OCI-M2 (cell line): ENCODE measurements at regions not wholly inside any gene's neighbourhood (a gene's known extent, or its start where the extent isn't known, plus 50 kb on each side); places are given as distances from the start of the nearest gene placed in this dataset.
"Not testable (repeated sequence)": the region's sequence is repeated elsewhere in the genome, so short reads cannot be mapped to it uniquely, and the experiment has no call there.

Experiments
- DNase-seq: peaks from one replicate; lab custom pipeline; 2025; ENCODE audit not compliant: unreplicated experiment; lab: John Stamatoyannopoulos, UW

- DNase-seq, result not testable (repeated sequence)
Observed at GRCh38 chr7:65146118-65146914, 139.8 kb upstream of the ERV3-1 start.

GRCh38 chr7:65145710-65146109 is 139.2 kb upstream of the ERV3-1 start:
- not testable (repeated sequence) for DNase-seq

- DNase-seq, result not testable (repeated sequence)
Observed at GRCh38 chr7:65145008-65145407, 138.5 kb upstream of the ERV3-1 start.

- not testable (repeated sequence) for DNase-seq
Observed at GRCh38 chr7:65144557-65144956, 138.1 kb upstream of the ERV3-1 start.

- DNase-seq, result not testable (repeated sequence)
Observed at GRCh38 chr7:65144119-65144518, 137.6 kb upstream of the ERV3-1 start.

- not testable (repeated sequence) for DNase-seq
Observed at GRCh38 chr7:65141894-65142293, 135.4 kb upstream of the ERV3-1 start.

- not testable (repeated sequence) for DNase-seq
Observed at GRCh38 chr7:65141405-65141778, 134.9 kb upstream of the ERV3-1 start.

GRCh38 chr7:65140543-65141404 is 134.3 kb upstream of the ERV3-1 start:
- not testable (repeated sequence) for DNase-seq

GRCh38 chr7:65136850-65137249 is 130.4 kb upstream of the ERV3-1 start:
- not testable (repeated sequence) for DNase-seq

- DNase-seq, result not testable (repeated sequence)
Observed at GRCh38 chr7:65133087-65133486, 126.6 kb upstream of the ERV3-1 start.

- not testable (repeated sequence) for DNase-seq
Observed at GRCh38 chr7:65132256-65132655, 125.8 kb upstream of the ERV3-1 start.

GRCh38 chr7:65127364-65127763 is 120.9 kb upstream of the ERV3-1 start:
- DNase-seq, result not testable (repeated sequence)

- not testable (repeated sequence) for DNase-seq
Observed at GRCh38 chr7:65124600-65124999, 118.1 kb upstream of the ERV3-1 start.

- not testable (repeated sequence) for DNase-seq
Observed at GRCh38 chr7:65105650-65106203, 99.2 kb upstream of the ERV3-1 start.

GRCh38 chr7:65100499-65100898 is 94.0 kb upstream of the ERV3-1 start:
- not testable (repeated sequence) for DNase-seq

- not testable (repeated sequence) for DNase-seq
Observed at GRCh38 chr7:65081669-65082055, 75.2 kb upstream of the ERV3-1 start.

- peak; percentile 6 for DNase-seq
Observed at GRCh38 chr7:65080799-65081668, 74.5 kb upstream of the ERV3-1 start.

GRCh38 chr7:65074959-65075358 is 68.5 kb upstream of the ERV3-1 start:
- not testable (repeated sequence) for DNase-seq

GRCh38 chr7:65073160-65073559 is 66.7 kb upstream of the ERV3-1 start:
- not testable (repeated sequence) for DNase-seq

- not testable (repeated sequence) for DNase-seq
Observed at GRCh38 chr7:65071854-65072431, 65.5 kb upstream of the ERV3-1 start.
